Testis (tissue), 2 donors: ENCODE measurements at regions not wholly inside any gene's neighbourhood (a gene's known extent, or its start where the extent isn't known, plus 50 kb on each side); places are given as distances from the start of the nearest gene placed in this dataset.

Experiments used
- DNase-seq: peaks from one replicate; pipeline ENCODE4 v3.0.0-alpha.2; 2019
- H3K27ac ChIP-seq, 2 donors: fragments of 200-600 bp; sonication (generic); one replicate each; pipeline ENCODE4 v1.5.1; 2019
- H3K27me3 ChIP-seq: fragments of 200-600 bp; sonication (generic); one replicate; pipeline ENCODE4 v1.5.1; 2019
- H3K36me3 ChIP-seq: fragments of 200-600 bp; sonication (generic); one replicate; pipeline ENCODE4 v1.5.1; 2017; ENCODE audit warnings: low read depth; ENCODE audit errors: missing control alignments
- H3K4me1 ChIP-seq: fragments of 200-600 bp; sonication (generic); one replicate; pipeline ENCODE4 v1.5.1; 2019
- H3K4me3 ChIP-seq, 2 donors: fragments of 200-600 bp; sonication (generic); one replicate each; pipeline ENCODE4 v1.5.1; 2017 to 2019
- H3K9me3 ChIP-seq: fragments of 200-600 bp; sonication (generic); one replicate; pipeline ENCODE4 v1.5.1; 2017
- POLR2A ChIP-seq: fragments of 450-650 bp; IDR thresholded peaks from one replicate; pipeline ENCODE4 v1.6.1; 2017; ENCODE audit warnings: antibody characterized with exemption, mild to moderate bottlenecking, moderate library complexity
- WGBS, 2 donors: methylation state at CpG; one replicate each; pipeline ENCODE4 v1.1.5; 2018; 5-methylcytosine and 5-hydroxymethylcytosine counted together
- intact Hi-C: fragments of 100-400 bp; cut with DNase I; formaldehyde crosslinking; loops from one replicate; pipeline ENCODE4 v1.15.1; 2023; ENCODE audit warnings: low total_unique reads
- TF ChIP-seq, protein P1 (sequence below), 3 experiments: fragments of 450-650 bp in 2 of 3; fragments of 200-600 bp in 1 of 3; sonication (generic) in 1 of 3; IDR thresholded peaks; one replicate each; pipeline ENCODE4 v1.5.1; 2016 to 2019; ENCODE audit warnings: antibody characterized with exemption in 3 of 3, mild to moderate bottlenecking in 2 of 3, moderate library complexity in 1 of 3

DNA sequence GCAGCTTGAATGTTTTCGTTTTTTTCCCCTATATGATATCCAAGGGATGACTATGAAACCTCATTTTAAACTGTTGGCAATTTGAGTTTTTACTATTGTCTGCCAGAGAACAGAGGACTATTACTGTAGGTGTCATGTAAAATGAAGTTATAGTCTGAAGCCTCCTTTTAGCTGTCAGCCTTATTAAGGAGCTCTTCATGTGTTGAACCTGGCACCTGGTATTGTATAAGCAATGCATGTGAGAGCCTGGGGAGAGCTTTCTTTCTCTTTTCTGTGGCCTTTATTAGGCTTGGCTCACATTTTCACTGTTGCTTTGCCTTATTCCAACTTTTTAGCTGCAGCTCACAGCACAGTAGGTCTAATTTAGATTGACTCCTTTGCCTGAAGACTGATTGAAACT, 119.1 kb upstream of the FOXP2 start:
- WGBS, 2 donors: 90 to 91% methylated on average over 1 of the region's 1 CpG
- TF ChIP-seq, protein P1, sequence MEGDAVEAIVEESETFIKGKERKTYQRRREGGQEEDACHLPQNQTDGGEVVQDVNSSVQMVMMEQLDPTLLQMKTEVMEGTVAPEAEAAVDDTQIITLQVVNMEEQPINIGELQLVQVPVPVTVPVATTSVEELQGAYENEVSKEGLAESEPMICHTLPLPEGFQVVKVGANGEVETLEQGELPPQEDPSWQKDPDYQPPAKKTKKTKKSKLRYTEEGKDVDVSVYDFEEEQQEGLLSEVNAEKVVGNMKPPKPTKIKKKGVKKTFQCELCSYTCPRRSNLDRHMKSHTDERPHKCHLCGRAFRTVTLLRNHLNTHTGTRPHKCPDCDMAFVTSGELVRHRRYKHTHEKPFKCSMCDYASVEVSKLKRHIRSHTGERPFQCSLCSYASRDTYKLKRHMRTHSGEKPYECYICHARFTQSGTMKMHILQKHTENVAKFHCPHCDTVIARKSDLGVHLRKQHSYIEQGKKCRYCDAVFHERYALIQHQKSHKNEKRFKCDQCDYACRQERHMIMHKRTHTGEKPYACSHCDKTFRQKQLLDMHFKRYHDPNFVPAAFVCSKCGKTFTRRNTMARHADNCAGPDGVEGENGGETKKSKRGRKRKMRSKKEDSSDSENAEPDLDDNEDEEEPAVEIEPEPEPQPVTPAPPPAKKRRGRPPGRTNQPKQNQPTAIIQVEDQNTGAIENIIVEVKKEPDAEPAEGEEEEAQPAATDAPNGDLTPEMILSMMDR (IDR thresholded peaks at IDR 0.05): no peak
- no peak for TF ChIP-seq POLR2A
- H3K4me1 ChIP-seq: no peaks in the 10 kb centered on the region
- H3K27me3 ChIP-seq: no peaks in the 10 kb centered on the region
- DNase-seq: no peak
- H3K36me3 ChIP-seq: no peaks in the 10 kb centered on the region
- H3K9me3 ChIP-seq: no peaks in the 10 kb centered on the region
- no peak overlapping the region for H3K27ac ChIP-seq
- intact Hi-C loops: no loop called here
- no peak overlapping the region for H3K4me3 ChIP-seq

DNA sequence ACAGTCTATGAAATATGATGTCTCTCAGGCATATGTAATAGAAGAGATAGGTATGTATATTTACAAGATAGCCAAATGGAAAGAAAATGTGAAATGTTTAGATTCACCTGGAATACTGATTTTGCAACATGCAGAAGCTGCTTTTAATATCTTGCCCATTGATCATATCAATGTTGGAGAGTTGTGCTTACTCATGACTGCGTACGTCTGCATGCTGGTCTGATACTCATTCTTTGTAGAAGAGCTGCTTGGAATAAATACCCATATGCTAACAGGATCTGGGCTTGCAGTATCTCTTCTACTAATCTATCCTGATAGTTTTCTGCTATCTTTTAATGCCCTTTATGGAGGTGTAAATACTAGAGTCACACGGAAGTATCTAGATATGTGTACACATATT, 120.6 kb upstream of the FOXP2 start:
- Histone ChIP-seq H3K4me3 (no peak overlapping the region), H3K27me3 (no peaks in the 10 kb centered on the region), H3K4me1 (no peaks in the 10 kb centered on the region), H3K36me3 (no peaks in the 10 kb centered on the region), H3K9me3 (no peaks in the 10 kb centered on the region), H3K27ac (no peak overlapping the region)
- intact Hi-C loops: no loop called here
- DNase-seq: no peak
- WGBS, 2 donors: 83 to 96% methylated on average over 3 of the region's 3 CpGs
- TF ChIP-seq, protein P1 (IDR thresholded peaks at IDR 0.05): no peak
- no peak for TF ChIP-seq POLR2A

DNA sequence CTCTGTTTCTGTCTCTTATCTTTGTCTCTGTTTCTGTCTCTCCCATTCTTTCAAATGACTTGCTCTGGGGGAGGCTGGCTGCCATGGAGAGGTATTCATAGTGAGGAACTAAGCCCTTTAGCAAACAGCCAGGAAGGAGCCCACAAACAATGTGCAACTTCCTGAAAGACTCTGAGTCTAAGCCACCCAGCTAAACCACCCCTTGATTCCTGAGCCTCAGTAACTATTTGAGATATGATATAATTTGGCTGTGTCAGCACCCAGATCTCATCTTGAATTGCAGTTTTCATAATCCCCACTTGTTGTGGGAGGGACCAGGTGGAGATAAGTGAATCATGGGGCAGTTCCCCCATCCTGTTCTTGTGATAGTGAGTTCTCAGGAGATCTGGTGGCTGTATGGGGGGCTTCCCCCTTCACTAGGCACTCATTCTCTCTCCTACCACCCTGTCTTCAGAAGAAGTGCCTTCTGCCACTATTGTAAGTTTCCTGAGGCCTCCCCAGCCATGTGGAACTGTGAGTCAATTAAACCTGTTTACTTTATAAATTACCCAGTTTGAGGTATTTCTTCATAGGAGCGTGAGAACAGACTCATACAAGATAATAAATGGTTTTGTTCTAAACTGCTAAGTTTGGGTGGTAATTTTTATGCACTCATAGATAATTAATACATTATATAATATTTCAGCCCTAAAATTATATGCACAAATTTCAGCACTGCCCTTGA, 121.2 kb upstream of the FOXP2 start:
- no peaks in the 10 kb centered on the region for H3K36me3 ChIP-seq
- H3K27me3 ChIP-seq: no peaks in the 10 kb centered on the region
- H3K4me1 ChIP-seq: no peaks in the 10 kb centered on the region
- no peaks in the 10 kb centered on the region for H3K9me3 ChIP-seq
- WGBS, 2 donors: 65 to 88% methylated on average over 1 of the region's 1 CpG
- DNase-seq: no peak
- H3K4me3 ChIP-seq: no peak overlapping the region
- no peak overlapping the region for H3K27ac ChIP-seq
- intact Hi-C loops: no loop called here
- TF ChIP-seq, protein P1 (IDR thresholded peaks at IDR 0.05): no peak
- no peak for TF ChIP-seq POLR2A

DNA sequence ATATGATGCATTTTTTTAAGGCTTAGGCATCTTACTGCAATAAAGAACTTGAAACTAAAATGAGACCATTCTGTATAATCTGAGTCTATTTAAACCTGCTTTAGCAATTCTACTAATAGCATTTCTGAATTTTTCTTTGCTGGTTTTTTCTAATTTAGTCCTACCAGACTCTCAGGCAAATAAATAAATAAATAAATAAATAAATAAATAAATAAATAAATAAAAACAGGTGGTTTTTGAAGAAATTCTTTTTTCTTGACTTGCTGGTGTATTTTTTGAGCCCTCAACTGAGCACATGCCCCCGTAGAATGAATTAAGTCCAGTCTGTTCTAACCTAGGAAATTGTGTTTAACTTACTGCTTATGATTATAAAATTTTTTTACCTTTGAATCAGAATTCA, 134.7 kb upstream of the FOXP2 start:
- no peak overlapping the region for H3K27ac ChIP-seq
- no peaks in the 10 kb centered on the region for H3K36me3 ChIP-seq
- no peaks in the 10 kb centered on the region for H3K9me3 ChIP-seq
- no peak overlapping the region for H3K4me3 ChIP-seq
- H3K4me1 ChIP-seq: no peaks in the 10 kb centered on the region
- 89 to 96% methylated on average over 1 of the region's 1 CpG for WGBS, 2 donors
- TF ChIP-seq, protein P1 (IDR thresholded peaks at IDR 0.05): no peak
- no peak for TF ChIP-seq POLR2A
- no peak for DNase-seq
- intact Hi-C loops: no loop called here
- H3K27me3 ChIP-seq: no peaks in the 10 kb centered on the region

DNA sequence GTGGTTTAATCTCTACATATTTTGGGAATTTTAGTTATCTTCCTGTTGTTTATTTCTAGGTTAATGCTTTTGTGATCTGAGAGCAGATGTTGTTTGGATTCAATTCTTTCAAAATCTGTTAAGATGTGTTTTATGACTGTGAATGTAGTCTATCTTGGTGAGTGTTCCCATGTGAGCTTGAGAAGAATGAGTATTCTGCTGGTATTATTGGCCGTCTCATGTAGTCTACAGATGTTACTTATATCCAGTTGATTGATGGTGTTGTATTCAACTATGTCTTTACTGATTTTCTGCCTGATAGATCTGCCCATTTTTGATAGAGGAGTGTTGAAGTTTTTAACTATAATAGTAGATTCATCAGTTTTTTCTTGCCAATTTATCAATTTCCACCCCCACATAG, 141.4 kb upstream of the FOXP2 start:
- no peaks in the 10 kb centered on the region for H3K36me3 ChIP-seq
- H3K27me3 ChIP-seq: no peaks in the 10 kb centered on the region
- H3K4me3 ChIP-seq: no peak overlapping the region
- 88 to 92% methylated on average over 1 of the region's 1 CpG for WGBS, 2 donors
- no peaks in the 10 kb centered on the region for H3K4me1 ChIP-seq
- H3K9me3 ChIP-seq: no peaks in the 10 kb centered on the region
- no peak for TF ChIP-seq POLR2A
- TF ChIP-seq, protein P1 (IDR thresholded peaks at IDR 0.05): no peak
- DNase-seq: no peak
- H3K27ac ChIP-seq: no peak overlapping the region
- intact Hi-C loops: no loop called here
